ENCODE measurements at regions not wholly inside any gene's neighbourhood (a gene's known extent, or its start where the extent isn't known, plus 50 kb on each side); places are given as distances from the start of the nearest gene placed in this dataset.

DNA sequence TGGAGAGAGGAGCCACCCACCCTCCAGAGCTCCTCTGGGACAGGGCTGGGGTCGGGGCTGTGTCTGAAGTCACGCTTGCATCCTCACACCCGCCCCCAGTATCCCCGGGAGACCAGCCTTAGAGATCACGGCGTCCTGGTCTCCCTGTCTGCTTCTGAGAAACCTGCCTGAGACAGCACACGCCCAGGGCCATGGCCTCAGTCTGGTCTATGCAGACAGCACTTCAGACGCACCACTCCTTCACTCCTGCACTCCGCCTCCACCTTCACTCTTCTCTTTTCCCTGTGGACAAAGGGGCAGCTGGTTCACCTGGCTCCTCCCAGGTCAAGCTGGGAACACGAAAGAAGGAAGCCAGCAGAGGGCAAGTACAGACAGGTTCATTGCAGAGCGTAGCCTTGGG lies 248.0 kb upstream of the GSE1 start:
- Mint-ChIP-seq H3K9me3 (no peaks in the 10 kb centered on the region), H3K27me3 (ENCODE audit: low read depth in 2 of 2) (peaks cover 0 to 8% of the 10 kb centered on the region in 2 donors), H3K4me3 (no peak overlapping the region), H3K27ac (no peak overlapping the region), H3K4me1 (no peaks in the 10 kb centered on the region), H3K36me3 (no peaks in the 10 kb centered on the region)
- H3K36me3 ChIP-seq (ENCODE audit: control insufficient read depth, insufficient read depth, low read length): no peaks in the 10 kb centered on the region
- intact Hi-C loops (cut with micrococcal nuclease): no loop called here
- no peak overlapping the region for H3K27ac ChIP-seq (ENCODE audit: low read length)
- no peak overlapping the region for H3K4me3 ChIP-seq (ENCODE audit: low read length)
- H3K27me3 ChIP-seq (ENCODE audit: control insufficient read depth, insufficient read depth, low read length): peaks cover 2% of the 10 kb centered on the region
- H3K9me3 ChIP-seq (ENCODE audit: control insufficient read depth, insufficient read depth, low read length): no peaks in the 10 kb centered on the region
- ATAC-seq (no peak), DNase-seq (no peak)
- TF ChIP-seq, protein P1, sequence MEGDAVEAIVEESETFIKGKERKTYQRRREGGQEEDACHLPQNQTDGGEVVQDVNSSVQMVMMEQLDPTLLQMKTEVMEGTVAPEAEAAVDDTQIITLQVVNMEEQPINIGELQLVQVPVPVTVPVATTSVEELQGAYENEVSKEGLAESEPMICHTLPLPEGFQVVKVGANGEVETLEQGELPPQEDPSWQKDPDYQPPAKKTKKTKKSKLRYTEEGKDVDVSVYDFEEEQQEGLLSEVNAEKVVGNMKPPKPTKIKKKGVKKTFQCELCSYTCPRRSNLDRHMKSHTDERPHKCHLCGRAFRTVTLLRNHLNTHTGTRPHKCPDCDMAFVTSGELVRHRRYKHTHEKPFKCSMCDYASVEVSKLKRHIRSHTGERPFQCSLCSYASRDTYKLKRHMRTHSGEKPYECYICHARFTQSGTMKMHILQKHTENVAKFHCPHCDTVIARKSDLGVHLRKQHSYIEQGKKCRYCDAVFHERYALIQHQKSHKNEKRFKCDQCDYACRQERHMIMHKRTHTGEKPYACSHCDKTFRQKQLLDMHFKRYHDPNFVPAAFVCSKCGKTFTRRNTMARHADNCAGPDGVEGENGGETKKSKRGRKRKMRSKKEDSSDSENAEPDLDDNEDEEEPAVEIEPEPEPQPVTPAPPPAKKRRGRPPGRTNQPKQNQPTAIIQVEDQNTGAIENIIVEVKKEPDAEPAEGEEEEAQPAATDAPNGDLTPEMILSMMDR (IDR thresholded peaks at IDR 0.05): no peak
- WGBS (ENCODE audit: insufficient coverage): 78% methylated on average over 11 of the region's 11 CpGs
- H3K4me1 ChIP-seq (ENCODE audit: control insufficient read depth, insufficient read depth, low read length): no peaks in the 10 kb centered on the region

DNA sequence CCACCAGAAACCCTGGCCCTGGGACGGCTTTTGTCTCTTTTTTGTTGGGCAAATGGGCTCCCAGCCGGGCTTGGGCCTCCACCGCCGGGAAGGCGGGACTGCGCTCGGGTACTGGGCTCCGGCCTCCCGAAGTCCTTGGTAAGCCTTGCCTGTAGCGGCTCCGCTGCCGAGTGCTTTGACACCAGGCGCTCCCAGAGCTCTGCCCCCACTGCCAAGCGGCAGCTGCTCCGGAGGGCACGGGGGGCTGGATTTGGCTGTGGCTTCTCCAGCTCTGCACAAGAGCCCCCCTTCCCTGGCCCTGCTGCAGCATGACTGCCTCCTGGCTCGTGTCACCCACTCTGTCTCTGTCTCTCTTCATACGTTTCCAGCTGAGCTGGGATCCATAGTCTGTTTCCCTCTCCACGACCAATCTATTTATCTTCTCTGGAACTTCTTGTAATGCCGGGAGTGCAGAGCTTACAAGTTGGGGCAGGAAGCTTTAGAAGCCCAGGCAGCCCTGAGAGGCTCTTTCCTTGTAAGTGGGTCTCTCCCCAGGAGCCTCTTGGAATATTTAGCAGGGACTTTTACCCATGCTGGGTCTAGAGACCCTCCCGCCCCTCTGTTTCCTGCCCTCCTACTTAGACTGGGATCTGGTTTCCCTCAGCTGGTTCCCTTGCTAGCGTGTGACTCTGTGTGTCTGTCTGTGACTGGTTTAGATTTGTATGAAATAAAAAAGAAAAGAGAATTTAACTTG lies 246.9 kb upstream of the GSE1 start:
- Mint-ChIP-seq H3K27me3 (ENCODE audit: low read depth in 2 of 2) (peaks cover 0 to 1% of the 10 kb centered on the region in 2 donors), H3K27ac (no peak overlapping the region), H3K4me1 (no peaks in the 10 kb centered on the region), H3K36me3 (no peaks in the 10 kb centered on the region), H3K4me3 (no peak overlapping the region), H3K9me3 (no peaks in the 10 kb centered on the region)
- H3K4me3 ChIP-seq (ENCODE audit: low read length): no peak overlapping the region
- TF ChIP-seq, protein P1 (IDR thresholded peaks at IDR 0.05): no peak
- WGBS (ENCODE audit: insufficient coverage): 87% methylated on average over 22 of the region's 22 CpGs
- no peaks in the 10 kb centered on the region for H3K4me1 ChIP-seq (ENCODE audit: control insufficient read depth, insufficient read depth, low read length)
- ATAC-seq (no peak), DNase-seq (no peak)
- H3K9me3 ChIP-seq (ENCODE audit: control insufficient read depth, insufficient read depth, low read length): no peaks in the 10 kb centered on the region
- intact Hi-C loops (cut with micrococcal nuclease): no loop called here
- peaks cover 2% of the 10 kb centered on the region for H3K27me3 ChIP-seq (ENCODE audit: control insufficient read depth, insufficient read depth, low read length)
- H3K27ac ChIP-seq (ENCODE audit: low read length): no peak overlapping the region
- H3K36me3 ChIP-seq (ENCODE audit: control insufficient read depth, insufficient read depth, low read length): no peaks in the 10 kb centered on the region

DNA sequence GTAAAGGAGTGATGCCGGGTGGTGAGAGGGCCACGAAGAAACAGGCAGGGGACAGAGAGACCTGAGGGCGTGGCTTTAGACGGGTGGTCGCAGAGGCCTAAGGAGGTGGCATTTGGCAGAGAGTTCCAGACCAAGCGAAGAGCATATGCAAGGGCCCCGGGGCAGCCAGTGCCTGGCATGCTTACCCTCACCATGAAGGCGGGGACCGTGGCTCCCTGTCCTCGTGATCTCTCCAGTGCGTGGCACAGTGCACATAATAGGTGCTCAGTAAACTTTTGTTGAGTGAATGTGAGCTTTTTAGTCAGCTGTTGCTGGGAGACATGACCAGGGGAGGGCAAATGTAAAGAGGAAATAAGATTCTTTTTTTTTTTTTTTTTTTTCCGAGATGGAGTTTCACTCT lies 245.6 kb upstream of the GSE1 start:
- no peak overlapping the region for H3K4me3 Mint-ChIP-seq
- no peaks in the 10 kb centered on the region for H3K4me1 ChIP-seq (ENCODE audit: control insufficient read depth, insufficient read depth, low read length)
- H3K36me3 ChIP-seq (ENCODE audit: control insufficient read depth, insufficient read depth, low read length): no peaks in the 10 kb centered on the region
- no peaks in the 10 kb centered on the region for H3K36me3 Mint-ChIP-seq
- intact Hi-C loops (cut with micrococcal nuclease): no loop called here
- no peak overlapping the region for H3K27ac ChIP-seq (ENCODE audit: low read length)
- H3K9me3 Mint-ChIP-seq: no peaks in the 10 kb centered on the region
- ATAC-seq (no peak), DNase-seq (no peak)
- H3K27ac Mint-ChIP-seq: no peak overlapping the region
- no peaks in the 10 kb centered on the region for H3K4me1 Mint-ChIP-seq
- no peaks in the 10 kb centered on the region for H3K9me3 ChIP-seq (ENCODE audit: control insufficient read depth, insufficient read depth, low read length)
- TF ChIP-seq, protein P1 (IDR thresholded peaks at IDR 0.05): no peak
- 93% methylated on average over 11 of the region's 12 CpGs for WGBS (ENCODE audit: insufficient coverage)
- H3K27me3 Mint-ChIP-seq (ENCODE audit: low read depth in 2 of 2): no peaks in the 10 kb centered on the region
- peaks cover 2% of the 10 kb centered on the region for H3K27me3 ChIP-seq (ENCODE audit: control insufficient read depth, insufficient read depth, low read length)
- no peak overlapping the region for H3K4me3 ChIP-seq (ENCODE audit: low read length)

DNA sequence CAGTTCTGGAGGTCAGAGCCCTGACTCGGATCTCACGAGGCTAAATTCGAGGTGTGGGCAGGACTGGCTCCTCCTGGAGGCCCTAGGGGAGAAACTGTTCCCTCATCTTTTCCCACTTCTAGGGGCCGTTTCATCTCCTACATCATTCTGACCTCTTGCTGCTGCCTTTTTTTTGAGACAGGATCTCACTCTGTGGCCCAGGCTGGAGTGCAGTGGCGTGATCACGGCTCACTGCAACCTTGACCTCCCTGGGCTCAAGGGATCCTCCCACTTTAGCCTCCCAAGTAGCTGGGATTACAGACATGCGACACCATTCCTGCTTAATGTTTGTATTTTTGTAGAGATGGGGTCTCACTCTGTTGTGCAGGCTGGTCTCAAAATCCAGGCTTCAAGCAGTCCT lies 244.1 kb upstream of the GSE1 start:
- no peak overlapping the region for H3K4me3 ChIP-seq (ENCODE audit: low read length)
- H3K4me1 Mint-ChIP-seq: no peaks in the 10 kb centered on the region
- H3K9me3 ChIP-seq (ENCODE audit: control insufficient read depth, insufficient read depth, low read length): no peaks in the 10 kb centered on the region
- intact Hi-C loops (cut with micrococcal nuclease): no loop called here
- TF ChIP-seq, protein P1 (IDR thresholded peaks at IDR 0.05): no peak
- H3K36me3 Mint-ChIP-seq: no peaks in the 10 kb centered on the region
- H3K4me3 Mint-ChIP-seq: no peak overlapping the region
- no peak for DNase-seq
- H3K27ac ChIP-seq (ENCODE audit: low read length): no peak overlapping the region
- H3K27me3 ChIP-seq (ENCODE audit: control insufficient read depth, insufficient read depth, low read length): peaks cover 2% of the 10 kb centered on the region
- H3K27ac Mint-ChIP-seq: no peak overlapping the region
- no peaks in the 10 kb centered on the region for H3K9me3 Mint-ChIP-seq
- no peaks in the 10 kb centered on the region for H3K36me3 ChIP-seq (ENCODE audit: control insufficient read depth, insufficient read depth, low read length)
- ATAC-seq: no peak
- 86% methylated on average over 7 of the region's 7 CpGs for WGBS (ENCODE audit: insufficient coverage)
- H3K27me3 Mint-ChIP-seq (ENCODE audit: low read depth in 2 of 2): no peaks in the 10 kb centered on the region
- no peaks in the 10 kb centered on the region for H3K4me1 ChIP-seq (ENCODE audit: control insufficient read depth, insufficient read depth, low read length)
